Esophagus squamous epithelium (tissue), 4 donors: ENCODE measurements at regions not wholly inside any gene's neighbourhood (a gene's known extent, or its start where the extent isn't known, plus 50 kb on each side); places are given as distances from the start of the nearest gene placed in this dataset.

Experiments used
- CTCF ChIP-seq, 6 experiments: fragments of 450-650 bp in 4 of 6; fragments of 200-600 bp in 2 of 6; sonication (generic) in 2 of 6; IDR thresholded peaks; one replicate each; pipeline ENCODE4 v1.5.1; 2016 to 2019; ENCODE audit warnings: antibody characterized with exemption in 6 of 6, mild to moderate bottlenecking in 4 of 6, moderate library complexity in 4 of 6
- POLR2A ChIP-seq, 4 donors: fragments of 450-650 bp; IDR thresholded peaks; one replicate each; pipeline ENCODE4 v1.6.1; 2017; ENCODE audit warnings: antibody characterized with exemption in 4 of 4, mild to moderate bottlenecking in 4 of 4, moderate library complexity in 3 of 4

GRCh38 chr4:167903291-167903721, 189.0 kb upstream of the ANXA10 start:
- no peak for TF ChIP-seq CTCF (IDR thresholded peaks at IDR 0.05)
- TF ChIP-seq POLR2A (IDR thresholded peaks at IDR 0.05) = no peak
